ENCODE measurements at regions not wholly inside any gene's neighbourhood (a gene's known extent, or its start where the extent isn't known, plus 50 kb on each side); places are given as distances from the start of the nearest gene placed in this dataset.
"Not testable (repeated sequence)": the region's sequence is repeated elsewhere in the genome, so short reads cannot be mapped to it uniquely, and the experiment has no call there.

GRCh38 chr3:109918740-109919139 is 581.4 kb upstream of the DPPA4 start:
- no peak for DNase-seq

DNA sequence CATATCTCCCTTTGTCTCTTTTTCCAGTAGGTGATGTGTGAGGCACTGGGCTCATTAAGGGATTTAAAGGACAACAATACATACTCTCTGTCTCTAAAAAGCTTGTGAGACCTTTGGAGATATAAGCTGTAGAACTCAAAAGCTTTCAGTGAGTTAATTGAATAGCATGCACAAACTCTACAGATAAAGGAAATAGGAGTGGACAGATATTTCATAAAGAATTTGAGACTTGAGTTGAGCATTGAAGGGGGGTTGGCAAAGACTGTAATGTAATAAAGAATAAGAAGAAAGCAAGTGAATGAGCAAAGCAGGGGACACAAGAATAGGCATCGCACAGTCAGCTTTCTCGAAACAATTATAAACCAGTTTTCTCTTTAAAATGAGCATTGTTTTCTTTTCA is 583.4 kb upstream of the DPPA4 start:
- DNase-seq = no peak

- DNase-seq = no peak
Observed at GRCh38 chr3:109921509-109921908, 584.2 kb upstream of the DPPA4 start.

DNA sequence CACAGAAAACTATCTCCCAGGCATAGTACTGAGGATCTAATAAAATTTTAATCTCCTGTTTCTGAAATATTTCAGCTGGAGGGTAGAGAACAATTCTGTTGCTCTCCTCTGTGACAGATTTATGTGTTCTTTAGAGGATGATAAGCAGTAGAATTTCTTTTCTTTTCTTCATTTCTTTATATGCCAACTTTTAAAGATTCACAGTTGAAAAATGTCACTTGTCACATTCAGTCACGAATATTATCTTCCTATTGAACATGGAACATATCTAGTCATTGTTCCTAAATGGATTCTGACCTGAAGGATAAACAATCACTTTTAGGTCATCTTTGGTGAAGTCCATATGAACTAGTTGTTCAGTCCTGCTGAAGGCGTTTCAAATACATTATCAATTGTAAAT is 585.5 kb upstream of the DPPA4 start:
- DNase-seq = no peak

DNA sequence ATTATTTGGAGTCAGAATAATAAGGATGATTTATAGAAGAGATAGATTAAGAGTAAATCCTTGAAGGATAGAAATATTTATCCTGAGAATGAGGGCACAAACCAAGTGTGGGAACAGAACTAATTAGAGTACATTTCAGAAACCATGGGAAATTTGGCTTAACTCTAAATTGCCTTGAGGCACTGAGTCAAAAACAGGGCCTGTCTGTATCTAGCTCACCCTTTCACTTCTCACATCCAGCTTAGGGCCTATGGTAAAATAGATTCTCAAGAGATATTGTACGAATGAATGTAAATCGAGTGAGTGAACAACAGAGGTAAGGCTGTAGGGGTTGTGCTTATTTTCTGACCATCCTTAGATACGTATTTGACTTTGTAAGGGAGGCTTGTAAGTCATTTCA is 586.1 kb upstream of the DPPA4 start:
- no peak for DNase-seq

GRCh38 chr3:109924196-109924595 is 586.9 kb upstream of the DPPA4 start:
- no peak for DNase-seq

- DNase-seq = no peak
Observed at GRCh38 chr3:109926376-109926775, 589.0 kb upstream of the DPPA4 start.

GRCh38 chr3:109927161-109927560 is 589.8 kb upstream of the DPPA4 start:
- DNase-seq = no peak

GRCh38 chr3:109927726-109928125 is 590.4 kb upstream of the DPPA4 start:
- DNase-seq = no peak

GRCh38 chr3:109930582-109930981 is 593.2 kb upstream of the DPPA4 start:
- DNase-seq = no peak

DNA sequence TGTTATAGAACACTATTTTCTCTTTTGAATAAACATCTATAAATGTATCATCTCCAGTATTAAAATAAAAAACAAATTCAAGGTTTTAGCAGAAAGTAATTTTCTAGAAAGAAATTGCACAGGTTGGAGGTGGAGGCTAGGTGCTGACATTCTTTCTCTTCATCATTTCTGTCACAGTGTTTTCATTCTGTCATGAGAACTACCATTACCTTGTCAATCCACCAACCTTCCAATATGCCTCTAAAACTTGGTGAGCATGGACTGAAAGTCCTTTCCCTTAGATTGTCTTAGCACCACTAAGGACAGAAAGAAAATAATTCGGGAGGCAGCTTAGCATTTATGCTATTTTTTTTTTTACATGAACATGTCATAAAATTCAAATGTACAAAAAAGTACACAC is 596.2 kb upstream of the DPPA4 start:
- no peak for DNase-seq

DNA sequence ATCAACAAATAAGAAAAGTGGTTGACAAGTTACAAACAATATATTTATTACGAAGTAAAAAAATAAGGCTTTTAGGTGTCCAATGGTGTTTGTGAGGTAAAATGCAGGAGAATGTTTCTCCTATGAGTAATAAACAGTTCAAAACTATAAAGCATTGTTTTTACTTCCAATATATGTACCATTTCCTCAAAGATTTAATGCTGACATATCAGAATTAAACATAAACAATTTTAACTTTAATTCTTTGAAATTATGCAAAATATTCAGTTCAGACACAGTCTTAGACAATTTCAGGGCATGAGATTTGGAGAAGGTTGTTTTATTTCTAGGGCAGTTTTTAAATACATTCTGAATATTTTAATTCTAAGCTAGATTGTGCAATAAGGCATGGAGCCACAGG is 602.5 kb upstream of the DPPA4 start:
- no peak for DNase-seq

DNA sequence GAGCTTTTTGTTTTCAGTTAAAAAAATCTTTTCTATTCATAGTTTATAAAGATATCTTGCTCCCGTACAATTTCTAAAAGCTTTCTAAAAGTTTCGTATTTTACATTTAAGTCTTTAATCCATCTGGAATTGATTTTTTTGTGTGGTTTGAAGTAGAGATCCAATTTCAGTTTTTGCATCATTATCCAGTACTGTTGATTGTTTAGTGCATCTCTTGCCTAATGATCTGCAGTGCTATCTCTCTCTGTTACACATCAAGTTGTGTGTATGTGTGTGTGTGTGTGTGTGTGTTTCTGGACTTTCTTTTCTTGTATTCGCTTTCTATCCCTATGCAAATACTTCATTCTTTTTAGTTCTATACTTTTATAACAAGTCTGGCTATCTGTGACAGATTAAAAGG is 605.8 kb upstream of the DPPA4 start:
- no peak for DNase-seq

- no peak for DNase-seq
Observed at GRCh38 chr3:109944836-109945235, 607.5 kb upstream of the DPPA4 start.

DNA sequence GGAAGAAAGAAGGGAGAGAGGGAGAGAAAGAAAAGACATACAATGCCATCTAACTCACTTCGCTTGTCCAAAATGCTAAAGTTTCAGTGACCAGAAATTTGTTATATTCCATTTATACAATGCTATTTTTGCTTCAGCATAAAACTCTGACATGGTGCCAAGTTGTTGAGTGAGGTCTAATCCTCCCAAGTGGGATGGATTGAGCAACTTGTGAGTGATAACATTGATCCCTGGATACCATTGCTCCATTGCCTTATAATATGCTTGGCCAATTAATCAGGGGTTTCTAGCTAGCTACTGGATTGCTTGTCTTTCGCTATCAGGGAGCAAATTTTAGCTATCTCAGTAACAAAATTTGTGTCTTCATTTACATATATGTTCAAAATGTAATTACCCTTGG is 615.6 kb upstream of the DPPA4 start:
- DNase-seq = no peak

- DNase-seq = no peak
Observed at GRCh38 chr3:109963831-109964230, 626.5 kb upstream of the DPPA4 start.

DNA sequence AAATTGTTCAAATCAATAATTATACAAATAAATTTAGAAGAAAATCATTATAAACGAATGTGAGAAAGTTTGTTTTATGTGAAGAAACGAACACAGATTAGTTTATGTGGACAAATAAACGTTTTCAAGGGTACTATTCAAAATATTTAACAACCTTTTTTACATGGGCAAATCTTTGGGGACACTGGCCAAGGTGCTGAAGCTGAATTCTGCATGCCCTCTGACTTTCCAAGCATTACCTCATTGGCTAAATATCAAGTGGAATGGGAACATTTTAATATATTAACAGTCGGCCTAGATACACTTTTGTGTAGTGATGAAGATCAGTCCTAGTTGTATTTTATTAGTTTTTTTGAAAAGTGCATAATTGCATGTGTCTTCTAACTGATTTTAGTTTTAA is 636.4 kb upstream of the DPPA4 start:
- no peak for DNase-seq

DNA sequence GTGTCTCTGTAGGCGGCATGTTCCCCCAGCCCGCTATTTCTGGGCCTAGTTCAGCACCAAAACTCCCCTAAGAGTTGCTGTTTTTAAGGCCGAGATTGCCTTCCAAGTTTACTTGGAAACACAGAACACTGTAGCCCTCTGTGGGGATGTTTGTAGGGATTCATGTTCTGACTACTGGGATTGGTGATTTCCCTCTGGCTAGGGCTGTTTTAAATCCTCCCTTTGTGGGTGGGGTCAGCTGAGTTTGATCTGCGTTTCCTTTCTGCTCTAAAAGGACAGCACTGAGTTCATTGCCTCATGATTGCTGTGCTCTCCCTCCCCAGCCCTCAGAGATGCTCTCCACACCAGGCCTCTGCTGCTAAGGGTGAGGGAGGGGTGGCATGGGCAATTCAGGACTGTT is 640.6 kb upstream of the DPPA4 start:
- no peak for DNase-seq

- DNase-seq = no peak
Observed at GRCh38 chr3:109982201-109982600, 644.9 kb upstream of the DPPA4 start.

- no peak for DNase-seq
Observed at GRCh38 chr3:109984976-109985375, 647.6 kb upstream of the DPPA4 start.

GRCh38 chr3:109985943-109986555 is 648.7 kb upstream of the DPPA4 start:
- no peak for DNase-seq

- no peak for DNase-seq
Observed at GRCh38 chr3:109994853-109995252, 657.5 kb upstream of the DPPA4 start.

DNA sequence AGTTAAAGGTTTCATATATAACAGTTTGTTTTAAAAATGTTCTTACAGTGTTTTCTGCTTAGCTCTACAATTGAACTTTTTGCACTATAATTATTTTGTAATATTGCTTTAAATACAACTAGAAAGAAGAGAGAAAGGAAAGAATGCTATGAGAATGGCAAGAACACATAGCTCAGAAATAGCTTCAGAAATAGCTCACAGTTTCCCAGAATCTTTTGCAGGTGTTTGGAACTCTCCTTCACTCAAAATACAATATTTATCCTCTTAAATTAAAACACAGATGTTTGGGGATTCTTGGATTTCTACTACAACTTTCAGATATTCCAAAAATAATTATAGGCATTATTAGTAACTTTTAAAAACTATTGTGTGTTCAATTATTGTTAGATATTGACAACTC is 658.0 kb upstream of the DPPA4 start:
- no peak for DNase-seq

DNA sequence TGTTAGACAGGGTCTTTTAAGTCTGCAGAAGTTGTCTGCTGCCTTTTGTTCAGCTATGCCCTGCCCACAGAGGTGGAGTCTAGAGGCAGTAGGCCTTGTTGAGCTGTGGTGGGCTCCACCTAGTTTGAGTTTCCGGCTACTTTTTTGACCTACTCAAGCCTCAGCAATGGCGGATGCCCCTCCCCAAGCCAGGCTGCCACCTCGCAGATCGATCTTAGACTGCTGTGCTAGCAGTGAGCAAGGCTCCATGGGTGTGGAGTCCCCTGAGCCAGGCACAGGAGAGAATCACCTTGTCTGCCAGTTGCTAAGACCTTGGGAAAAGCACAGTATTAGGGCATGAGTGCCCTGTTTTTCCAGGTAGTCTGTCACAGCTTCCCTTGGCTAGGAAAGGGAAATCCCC is 664.6 kb upstream of the DPPA4 start:
- DNase-seq = not testable (repeated sequence)

GRCh38 chr3:110006913-110007312 is 669.6 kb upstream of the DPPA4 start:
- no peak for DNase-seq

All from CD4-positive, alpha-beta T cell treated with Interleukin-17A for 4 hours (primary cell).